ENCODE measurements at regions not wholly inside any gene's neighbourhood (a gene's known extent, or its start where the extent isn't known, plus 50 kb on each side); places are given as distances from the start of the nearest gene placed in this dataset.

- TF ChIP-seq POLR2AphosphoS5 (IDR thresholded peaks at IDR 0.05) (no peak), TAF1 (IDR thresholded peaks at IDR 0.05; ENCODE audit: low read depth) (no peak), EZH2 (IDR thresholded peaks at IDR 0.05; ENCODE audit: borderline replicate concordance, insufficient read depth, low read length, poor library complexity, severe bottlenecking) (no peak), EP300 (conservative IDR thresholded peaks at IDR 0.05; ENCODE audit: poor library complexity, severe bottlenecking) (no peak)
- H4K20me1 ChIP-seq (ENCODE audit: insufficient read depth) = no peaks in the 10 kb centered on the region
- H3K9me2 ChIP-seq (ENCODE audit: insufficient read depth, low read length) = no peaks in the 10 kb centered on the region
- H2AFZ ChIP-seq (ENCODE audit: low read depth, low read length) = no peak overlapping the region
- H3K9ac ChIP-seq (ENCODE audit: low read length) = no peak overlapping the region
- H3K9me3 ChIP-seq (ENCODE audit: low read length) = no peaks in the 10 kb centered on the region
- H3K79me2 ChIP-seq (replicated peaks; ENCODE audit: insufficient read depth, low read length) = no peaks in the 10 kb centered on the region
- no peaks in the 10 kb centered on the region for H3K36me3 ChIP-seq (ENCODE audit: insufficient read depth, low read length)
- no peaks in the 10 kb centered on the region for H3F3A ChIP-seq (ENCODE audit: insufficient read depth, low read length, poor library complexity, severe bottlenecking)
- no peaks in the 10 kb centered on the region for H3K27me3 ChIP-seq (ENCODE audit: insufficient read depth, low read depth, low read length)
- no peak overlapping the region for H3K27ac ChIP-seq (ENCODE audit: low read length)
- H3K4me3 ChIP-seq (ENCODE audit: low read length) = no peak overlapping the region
- no peak overlapping the region for H3K4me2 ChIP-seq (ENCODE audit: low read length)
Measured at GRCh38 chr16:54482892-54483574, 196.4 kb upstream of the IRX3 start.

DNA sequence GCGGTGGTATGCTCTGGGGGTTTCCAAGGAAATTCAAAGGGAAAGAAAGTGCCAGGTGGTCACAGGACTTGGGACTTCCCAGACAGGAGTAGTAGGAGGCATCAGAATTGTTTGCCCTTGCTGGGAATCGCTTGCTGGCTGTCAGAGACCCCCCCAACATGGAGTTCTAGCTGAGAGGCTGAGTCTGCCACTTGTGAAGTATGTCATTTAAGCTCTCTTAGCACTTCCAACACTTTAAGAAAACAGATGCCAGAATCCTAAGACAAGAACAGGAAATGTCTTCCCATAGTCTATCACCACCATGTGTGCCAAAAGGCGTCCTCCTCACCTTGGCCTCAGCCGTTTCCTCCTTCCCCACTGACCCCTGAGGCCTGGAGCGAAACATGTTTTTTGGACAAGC is 193.8 kb upstream of the IRX3 start:
- H2AFZ ChIP-seq (ENCODE audit: low read depth, low read length) = no peak overlapping the region
- no peaks in the 10 kb centered on the region for H3K79me2 ChIP-seq (replicated peaks; ENCODE audit: insufficient read depth, low read length)
- no peaks in the 10 kb centered on the region for H3K27me3 ChIP-seq (ENCODE audit: insufficient read depth, low read depth, low read length)
- H3K9me2 ChIP-seq (ENCODE audit: insufficient read depth, low read length) = no peaks in the 10 kb centered on the region
- H3K4me2 ChIP-seq (ENCODE audit: low read length) = no peak overlapping the region
- H3K9me3 ChIP-seq (ENCODE audit: low read length) = no peaks in the 10 kb centered on the region
- no peaks in the 10 kb centered on the region for H3K36me3 ChIP-seq (ENCODE audit: insufficient read depth, low read length)
- no peak overlapping the region for H3K4me3 ChIP-seq (ENCODE audit: low read length)
- H3K27ac ChIP-seq (ENCODE audit: low read length) = no peak overlapping the region
- no peaks in the 10 kb centered on the region for H3F3A ChIP-seq (ENCODE audit: insufficient read depth, low read length, poor library complexity, severe bottlenecking)
- no peak overlapping the region for H3K9ac ChIP-seq (ENCODE audit: low read length)
- H4K20me1 ChIP-seq (ENCODE audit: insufficient read depth) = no peaks in the 10 kb centered on the region
- TF ChIP-seq, protein P1, sequence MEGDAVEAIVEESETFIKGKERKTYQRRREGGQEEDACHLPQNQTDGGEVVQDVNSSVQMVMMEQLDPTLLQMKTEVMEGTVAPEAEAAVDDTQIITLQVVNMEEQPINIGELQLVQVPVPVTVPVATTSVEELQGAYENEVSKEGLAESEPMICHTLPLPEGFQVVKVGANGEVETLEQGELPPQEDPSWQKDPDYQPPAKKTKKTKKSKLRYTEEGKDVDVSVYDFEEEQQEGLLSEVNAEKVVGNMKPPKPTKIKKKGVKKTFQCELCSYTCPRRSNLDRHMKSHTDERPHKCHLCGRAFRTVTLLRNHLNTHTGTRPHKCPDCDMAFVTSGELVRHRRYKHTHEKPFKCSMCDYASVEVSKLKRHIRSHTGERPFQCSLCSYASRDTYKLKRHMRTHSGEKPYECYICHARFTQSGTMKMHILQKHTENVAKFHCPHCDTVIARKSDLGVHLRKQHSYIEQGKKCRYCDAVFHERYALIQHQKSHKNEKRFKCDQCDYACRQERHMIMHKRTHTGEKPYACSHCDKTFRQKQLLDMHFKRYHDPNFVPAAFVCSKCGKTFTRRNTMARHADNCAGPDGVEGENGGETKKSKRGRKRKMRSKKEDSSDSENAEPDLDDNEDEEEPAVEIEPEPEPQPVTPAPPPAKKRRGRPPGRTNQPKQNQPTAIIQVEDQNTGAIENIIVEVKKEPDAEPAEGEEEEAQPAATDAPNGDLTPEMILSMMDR (IDR thresholded peaks at IDR 0.05; ENCODE audit: poor library complexity, severe bottlenecking) = no peak
- TF ChIP-seq EP300 (conservative IDR thresholded peaks at IDR 0.05; ENCODE audit: poor library complexity, severe bottlenecking) = no peak
- TF ChIP-seq MXI1 (conservative IDR thresholded peaks at IDR 0.05; ENCODE audit: poor library complexity, severe bottlenecking) = no peak
- no peak for TF ChIP-seq RAD21 (conservative IDR thresholded peaks at IDR 0.05)
- TF ChIP-seq POLR2AphosphoS5 (IDR thresholded peaks at IDR 0.05) = no peak
- no peak for TF ChIP-seq TAF1 (IDR thresholded peaks at IDR 0.05; ENCODE audit: low read depth)
- TF ChIP-seq, protein P2, sequence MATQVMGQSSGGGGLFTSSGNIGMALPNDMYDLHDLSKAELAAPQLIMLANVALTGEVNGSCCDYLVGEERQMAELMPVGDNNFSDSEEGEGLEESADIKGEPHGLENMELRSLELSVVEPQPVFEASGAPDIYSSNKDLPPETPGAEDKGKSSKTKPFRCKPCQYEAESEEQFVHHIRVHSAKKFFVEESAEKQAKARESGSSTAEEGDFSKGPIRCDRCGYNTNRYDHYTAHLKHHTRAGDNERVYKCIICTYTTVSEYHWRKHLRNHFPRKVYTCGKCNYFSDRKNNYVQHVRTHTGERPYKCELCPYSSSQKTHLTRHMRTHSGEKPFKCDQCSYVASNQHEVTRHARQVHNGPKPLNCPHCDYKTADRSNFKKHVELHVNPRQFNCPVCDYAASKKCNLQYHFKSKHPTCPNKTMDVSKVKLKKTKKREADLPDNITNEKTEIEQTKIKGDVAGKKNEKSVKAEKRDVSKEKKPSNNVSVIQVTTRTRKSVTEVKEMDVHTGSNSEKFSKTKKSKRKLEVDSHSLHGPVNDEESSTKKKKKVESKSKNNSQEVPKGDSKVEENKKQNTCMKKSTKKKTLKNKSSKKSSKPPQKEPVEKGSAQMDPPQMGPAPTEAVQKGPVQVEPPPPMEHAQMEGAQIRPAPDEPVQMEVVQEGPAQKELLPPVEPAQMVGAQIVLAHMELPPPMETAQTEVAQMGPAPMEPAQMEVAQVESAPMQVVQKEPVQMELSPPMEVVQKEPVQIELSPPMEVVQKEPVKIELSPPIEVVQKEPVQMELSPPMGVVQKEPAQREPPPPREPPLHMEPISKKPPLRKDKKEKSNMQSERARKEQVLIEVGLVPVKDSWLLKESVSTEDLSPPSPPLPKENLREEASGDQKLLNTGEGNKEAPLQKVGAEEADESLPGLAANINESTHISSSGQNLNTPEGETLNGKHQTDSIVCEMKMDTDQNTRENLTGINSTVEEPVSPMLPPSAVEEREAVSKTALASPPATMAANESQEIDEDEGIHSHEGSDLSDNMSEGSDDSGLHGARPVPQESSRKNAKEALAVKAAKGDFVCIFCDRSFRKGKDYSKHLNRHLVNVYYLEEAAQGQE (IDR thresholded peaks at IDR 0.05; ENCODE audit: borderline replicate concordance) = no peak

GRCh38 chr16:54479546-54479945 is 193.0 kb upstream of the IRX3 start:
- Histone ChIP-seq H3K9me3 (ENCODE audit: low read length) (no peaks in the 10 kb centered on the region), H3K36me3 (ENCODE audit: insufficient read depth, low read length) (no peaks in the 10 kb centered on the region), H3K27me3 (ENCODE audit: insufficient read depth, low read depth, low read length) (no peaks in the 10 kb centered on the region), H2AFZ (ENCODE audit: low read depth, low read length) (no peak overlapping the region), H3K4me3 (ENCODE audit: low read length) (no peak overlapping the region), H3F3A (ENCODE audit: insufficient read depth, low read length, poor library complexity, severe bottlenecking) (no peaks in the 10 kb centered on the region), H3K9ac (ENCODE audit: low read length) (no peak overlapping the region), H3K27ac (ENCODE audit: low read length) (no peak overlapping the region), H3K79me2 (replicated peaks; ENCODE audit: insufficient read depth, low read length) (no peaks in the 10 kb centered on the region), H4K20me1 (ENCODE audit: insufficient read depth) (no peaks in the 10 kb centered on the region), H3K4me2 (ENCODE audit: low read length) (no peak overlapping the region), H3K9me2 (ENCODE audit: insufficient read depth, low read length) (no peaks in the 10 kb centered on the region)
- TF ChIP-seq TAF1 (IDR thresholded peaks at IDR 0.05; ENCODE audit: low read depth) (no peak), RAD21 (conservative IDR thresholded peaks at IDR 0.05) (no peak), POLR2AphosphoS5 (IDR thresholded peaks at IDR 0.05) (no peak), MXI1 (conservative IDR thresholded peaks at IDR 0.05; ENCODE audit: poor library complexity, severe bottlenecking) (no peak), SMC3 (conservative IDR thresholded peaks at IDR 0.05; ENCODE audit: poor library complexity) (no peak), EZH2 (IDR thresholded peaks at IDR 0.05; ENCODE audit: borderline replicate concordance, insufficient read depth, low read length, poor library complexity, severe bottlenecking) (no peak), EP300 (conservative IDR thresholded peaks at IDR 0.05; ENCODE audit: poor library complexity, severe bottlenecking) (no peak)
- TF ChIP-seq, protein P2 (IDR thresholded peaks at IDR 0.05; ENCODE audit: borderline replicate concordance) = no peak
- TF ChIP-seq, protein P1 (IDR thresholded peaks at IDR 0.05; ENCODE audit: poor library complexity, severe bottlenecking) = no peak
